Hindlimb muscle (tissue), 1 donor: ENCODE measurements at regions not wholly inside any gene's neighbourhood (a gene's known extent, or its start where the extent isn't known, plus 50 kb on each side); places are given as distances from the start of the nearest gene placed in this dataset.
"Not testable (repeated sequence)": the region's sequence is repeated elsewhere in the genome, so short reads cannot be mapped to it uniquely, and the experiment has no call there.

Source experiments
- DNase-seq: peaks from one replicate; pipeline ENCODE4 v3.0.0-alpha.2; 2013

DNA sequence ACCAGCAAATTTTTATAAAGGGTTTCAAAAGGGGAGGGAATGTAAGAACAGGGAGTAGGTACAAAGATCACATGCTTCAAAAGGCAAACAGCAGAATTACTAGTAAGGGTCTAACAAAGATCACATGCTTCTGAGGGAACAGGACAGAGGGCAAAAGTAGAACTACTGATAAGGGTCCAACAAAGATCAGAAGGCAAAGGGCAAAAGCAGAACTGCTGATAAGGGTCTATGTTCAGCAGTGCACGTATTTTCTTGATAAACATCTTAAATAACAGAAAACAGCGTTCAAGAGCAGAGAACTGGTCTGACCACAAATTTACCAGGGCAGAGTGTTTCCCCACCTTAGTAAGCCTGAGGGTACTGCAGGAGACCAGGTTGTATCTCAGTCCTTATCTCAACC lies 469.5 kb upstream of the PIK3R1 start:
- no peak for DNase-seq

DNA sequence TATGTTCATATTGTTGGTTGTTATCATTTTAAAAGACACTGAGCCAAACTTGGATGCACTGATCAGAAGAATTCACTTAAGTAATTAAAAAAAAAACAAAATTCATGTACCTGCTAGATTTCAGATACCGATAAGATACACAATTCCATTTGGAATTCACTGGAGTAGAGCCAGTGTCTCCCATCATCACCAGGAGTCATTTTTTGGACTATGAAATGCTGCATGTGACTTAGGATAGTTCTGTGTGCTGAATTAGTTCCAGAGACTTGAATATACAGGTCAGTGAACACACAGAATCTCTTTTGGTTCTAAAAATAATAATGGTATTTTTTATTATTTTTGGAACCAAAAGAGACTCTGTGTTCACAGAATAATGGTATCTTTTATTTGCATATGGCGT lies 482.6 kb upstream of the PIK3R1 start:
- DNase-seq, result no peak

DNA sequence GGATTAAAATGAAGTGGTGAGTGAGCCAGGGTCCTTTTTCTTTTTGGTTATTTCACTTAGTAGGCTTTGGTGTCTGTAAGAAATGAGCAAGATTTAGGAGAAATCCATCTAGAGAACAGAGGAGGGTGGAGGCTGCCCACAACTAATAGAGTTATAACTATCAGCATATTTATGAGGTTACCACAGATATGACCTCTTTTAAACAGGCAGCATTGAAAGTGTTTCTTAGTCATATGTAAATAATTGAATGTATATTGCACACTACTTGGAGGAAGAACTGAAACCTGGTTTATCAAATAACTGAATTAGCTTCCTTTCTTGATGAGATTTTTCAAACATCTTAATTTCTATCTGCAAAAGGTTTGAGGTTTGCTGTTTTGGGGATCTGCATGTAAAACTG lies 483.1 kb upstream of the PIK3R1 start:
- no peak for DNase-seq

DNA sequence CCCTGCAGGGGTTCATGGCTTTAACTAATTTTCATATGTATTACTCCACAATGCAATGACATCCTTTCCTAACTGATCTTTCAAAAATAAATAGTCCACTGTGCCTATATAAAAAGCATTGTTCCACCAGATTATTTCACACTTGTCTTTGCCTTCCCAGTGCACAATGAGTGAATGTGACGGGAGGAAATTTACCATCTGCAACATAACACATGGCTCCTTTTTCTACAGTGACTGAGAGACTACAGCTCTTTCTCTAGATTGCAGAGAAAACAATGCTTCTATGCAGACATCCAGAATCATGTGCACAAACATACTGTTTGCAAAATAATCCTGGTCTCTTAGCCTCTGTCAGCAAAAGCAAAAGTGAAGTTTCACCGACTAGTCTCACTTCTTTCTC lies 483.7 kb upstream of the PIK3R1 start:
- DNase-seq, result no peak

DNA sequence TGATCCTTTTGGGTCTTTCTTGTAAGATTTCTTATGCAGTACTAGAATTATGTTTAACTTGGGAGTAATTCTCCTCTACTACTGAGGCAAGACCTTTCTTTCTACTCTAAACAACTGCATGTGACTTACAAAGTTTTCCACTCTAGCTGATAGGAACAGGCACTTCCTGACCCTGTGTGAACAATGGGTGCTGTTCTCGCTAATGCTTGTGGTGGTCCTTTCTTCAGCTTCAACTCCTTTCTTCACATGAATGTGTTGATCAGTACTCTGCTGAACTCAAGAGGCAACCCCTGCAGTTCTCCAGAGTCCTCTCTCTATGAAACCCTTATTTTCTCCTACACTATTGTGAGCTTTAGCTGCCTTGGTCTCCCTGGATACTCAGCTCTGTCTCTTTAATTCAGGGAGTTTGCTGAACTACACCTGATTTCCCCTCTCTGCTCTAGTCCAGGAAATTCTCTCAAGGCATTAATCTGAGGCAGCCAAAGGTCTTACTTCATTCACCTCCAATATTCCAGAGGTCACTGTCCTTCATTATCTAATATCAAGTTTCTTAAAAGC lies 484.6 kb upstream of the PIK3R1 start:
- DNase-seq, result no peak

DNA sequence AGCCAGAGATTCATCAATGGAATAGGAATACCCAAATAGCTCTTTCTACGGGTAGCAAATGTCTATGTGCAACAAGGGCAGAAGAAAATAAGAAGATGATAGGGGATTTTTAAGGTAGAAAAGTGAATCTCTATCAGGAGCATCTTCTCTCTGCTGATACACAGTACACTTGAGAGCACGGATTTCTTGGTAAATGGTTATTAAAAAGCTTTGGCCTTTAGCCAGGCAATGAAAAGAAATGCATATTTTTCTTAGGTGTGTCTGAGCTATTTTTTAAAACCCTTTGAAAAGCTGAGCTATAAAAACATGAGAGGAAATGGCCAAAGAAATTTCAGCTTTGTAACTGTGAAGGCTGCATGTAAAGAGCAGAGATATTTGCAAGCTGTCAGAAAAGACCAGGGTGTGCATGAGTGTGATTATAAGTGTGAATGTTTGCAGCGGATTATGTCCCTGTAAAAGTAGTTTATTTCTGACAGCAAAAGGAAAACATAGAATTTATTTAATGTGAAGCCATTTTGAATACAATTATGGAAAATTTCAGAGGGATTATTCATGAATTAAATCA lies 487.1 kb upstream of the PIK3R1 start:
- no peak for DNase-seq

DNA sequence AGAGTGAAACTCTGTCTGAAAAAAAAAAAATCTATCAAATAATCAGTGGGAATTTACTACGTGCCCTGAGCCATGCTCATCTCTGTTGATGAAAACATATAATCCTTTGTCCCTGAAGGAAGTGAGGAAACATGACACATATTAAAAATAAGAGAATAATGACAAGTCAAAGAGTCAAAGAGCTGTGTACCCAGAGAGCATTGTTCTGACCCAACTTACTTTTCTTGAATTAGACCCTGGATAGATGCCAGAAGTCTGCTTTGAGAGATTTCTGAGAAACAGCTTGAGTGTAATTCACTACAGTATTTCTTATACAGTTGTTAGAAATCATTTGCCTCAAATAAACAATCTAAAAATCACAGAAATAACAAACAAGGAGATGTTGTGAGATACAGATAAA lies 490.0 kb upstream of the PIK3R1 start:
- DNase-seq, result no peak

DNA sequence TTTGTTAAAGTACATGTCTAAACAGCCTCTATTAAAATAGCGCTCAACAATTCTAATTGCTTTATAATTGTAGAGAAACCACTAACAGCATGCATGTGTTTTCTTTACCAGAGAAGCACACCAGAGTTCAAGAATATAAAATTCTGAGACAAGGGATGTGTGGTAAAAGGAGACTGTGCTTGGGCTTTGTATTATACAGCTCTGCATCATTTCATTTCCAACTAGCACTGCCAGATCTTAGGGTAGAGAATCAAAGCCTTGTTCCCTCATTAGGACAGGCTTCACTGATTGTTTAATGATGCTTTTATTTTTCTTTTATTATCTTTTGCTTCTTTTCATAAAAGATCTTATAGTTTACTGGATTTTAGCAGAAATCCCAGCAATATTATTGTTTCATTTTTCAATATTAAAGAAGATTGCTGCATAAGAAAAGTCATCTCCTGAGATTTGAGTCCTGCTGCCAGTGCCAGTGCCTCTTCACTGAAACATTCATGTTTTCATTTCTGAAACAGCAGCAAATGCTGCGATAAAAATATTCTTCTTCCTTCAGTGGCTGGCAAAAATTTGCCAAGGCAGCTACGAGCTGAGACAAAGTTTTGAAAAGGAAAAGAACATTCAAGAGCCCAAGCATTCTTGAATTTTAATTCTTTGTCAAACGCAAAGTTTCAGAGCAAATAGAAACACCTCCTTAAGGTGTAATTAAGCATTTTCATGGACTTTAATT lies 491.0 kb upstream of the PIK3R1 start:
- DNase-seq, result no peak

DNA sequence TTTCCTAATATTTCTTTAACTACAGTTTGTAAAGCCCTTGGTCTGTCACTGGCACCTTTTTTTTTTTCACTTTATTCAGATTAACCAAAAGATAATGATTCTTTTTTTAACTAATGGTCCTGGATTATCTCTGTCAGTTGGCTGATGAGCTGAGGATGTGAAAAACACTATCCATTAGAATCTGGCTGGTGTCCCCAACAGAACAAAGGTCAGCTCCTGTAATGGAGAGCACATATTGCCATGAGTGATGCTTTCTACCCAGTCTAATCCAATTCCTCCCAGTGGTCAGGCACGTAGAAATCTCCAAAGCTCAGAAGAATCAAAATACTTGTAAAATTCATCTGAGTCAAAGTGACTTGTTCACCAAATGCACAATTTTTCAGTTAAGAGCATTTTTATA lies 491.7 kb upstream of the PIK3R1 start:
- DNase-seq, result no peak

DNA sequence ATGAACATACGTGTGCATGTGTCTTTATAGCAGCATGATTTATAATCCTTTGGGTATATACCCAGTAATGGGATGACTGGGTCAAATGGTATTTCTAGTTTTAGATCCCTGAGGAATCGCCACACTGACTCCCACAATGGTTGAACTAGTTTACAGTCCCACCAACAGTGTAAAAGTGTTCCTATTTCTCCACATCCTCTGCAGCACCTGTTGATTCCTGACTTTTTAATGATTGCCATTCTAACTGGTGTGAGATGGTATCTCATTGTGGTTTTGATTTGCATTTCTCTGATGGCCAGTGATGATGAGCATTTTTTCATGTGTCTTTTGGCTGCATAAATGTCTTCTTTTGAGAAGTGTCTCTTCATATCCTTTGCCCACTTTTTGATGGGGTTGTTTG lies 493.0 kb upstream of the PIK3R1 start:
- not testable (repeated sequence) for DNase-seq

DNA sequence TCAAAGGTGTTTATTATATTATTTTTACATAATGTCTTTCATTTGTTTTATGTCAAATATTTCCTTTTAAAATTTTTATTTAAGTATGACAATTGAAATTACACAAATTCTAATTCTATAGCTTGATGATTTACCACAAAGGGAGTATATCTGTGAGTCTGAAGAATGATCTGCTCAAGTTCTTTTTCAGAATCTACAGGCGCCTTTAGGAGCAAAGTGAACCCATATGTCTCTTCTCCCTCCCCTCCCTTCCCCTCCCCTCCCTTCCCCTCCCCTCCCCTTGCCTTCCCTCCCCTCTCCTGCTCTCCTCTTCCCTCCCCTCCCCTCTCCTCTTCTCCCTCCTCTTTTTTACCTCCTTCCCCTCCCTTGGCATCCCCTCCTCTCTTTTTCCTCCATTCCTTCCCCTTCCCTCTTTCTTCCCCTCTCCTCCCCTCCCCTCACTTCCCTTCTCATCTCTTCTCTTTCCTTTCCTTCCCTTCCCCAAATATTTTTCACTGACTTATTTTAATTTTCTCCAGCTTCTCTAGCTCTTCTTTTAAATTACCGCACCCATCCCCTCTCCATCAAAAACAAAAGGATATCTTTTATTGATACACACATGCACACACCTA lies 495.3 kb upstream of the PIK3R1 start:
- DNase-seq, result no peak

DNA sequence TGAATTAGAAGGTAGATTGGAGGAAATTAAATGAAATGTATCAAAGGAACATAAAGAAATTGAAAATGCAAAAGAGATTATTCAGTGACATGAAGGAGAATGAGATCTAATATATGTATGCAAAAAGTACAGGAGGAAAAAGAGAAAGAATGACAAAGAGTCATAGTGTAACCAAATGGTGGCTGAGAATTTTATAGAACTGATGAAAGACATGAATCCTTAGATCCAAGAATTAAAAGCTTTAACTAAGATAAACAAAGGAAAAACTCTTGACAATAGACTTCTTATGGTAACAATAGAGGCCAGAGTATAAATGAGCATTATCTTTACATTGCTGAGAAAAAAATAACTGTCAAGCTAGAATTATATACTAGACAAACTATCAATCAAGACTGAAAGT lies 505.4 kb upstream of the CD180 start:
- no peak for DNase-seq

DNA sequence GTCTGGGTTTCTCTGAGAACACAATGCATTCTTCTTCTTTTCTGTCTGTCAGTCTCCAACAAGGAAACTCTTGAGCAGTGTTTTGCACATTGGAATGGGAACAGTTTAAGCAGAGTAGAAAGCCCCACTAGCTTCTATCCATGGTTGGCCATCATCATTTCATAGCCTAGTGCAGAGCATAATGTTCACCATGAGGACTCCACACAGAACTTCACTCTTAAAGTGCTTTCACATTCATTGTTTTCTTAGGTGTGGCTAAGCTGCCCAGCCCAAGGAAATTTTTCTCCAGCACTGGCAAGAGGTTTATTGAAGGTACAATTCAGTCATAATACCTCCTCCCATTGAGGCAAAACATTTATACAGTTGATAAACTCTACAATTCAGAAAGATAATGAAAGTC lies 503.0 kb upstream of the CD180 start:
- DNase-seq, result no peak

DNA sequence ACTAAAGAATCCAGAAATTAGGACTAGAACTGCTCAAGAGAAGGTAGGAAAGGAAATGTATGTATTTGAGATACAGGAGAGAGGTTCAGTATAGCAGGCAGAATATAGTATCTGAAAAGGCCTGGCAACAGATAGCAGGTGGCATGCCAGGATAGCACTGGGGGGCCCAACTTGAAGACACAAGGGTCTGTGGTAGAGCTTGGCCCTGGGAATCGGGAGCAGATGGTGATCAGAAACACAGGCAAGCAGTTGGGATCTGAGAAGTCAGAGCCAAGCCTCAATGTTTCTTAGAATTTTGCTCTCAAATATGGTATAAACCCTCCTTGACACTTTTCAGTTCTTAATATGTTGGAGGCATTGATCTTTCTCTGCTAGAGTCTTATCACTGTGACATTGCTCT lies 499.8 kb upstream of the CD180 start:
- no peak for DNase-seq

DNA sequence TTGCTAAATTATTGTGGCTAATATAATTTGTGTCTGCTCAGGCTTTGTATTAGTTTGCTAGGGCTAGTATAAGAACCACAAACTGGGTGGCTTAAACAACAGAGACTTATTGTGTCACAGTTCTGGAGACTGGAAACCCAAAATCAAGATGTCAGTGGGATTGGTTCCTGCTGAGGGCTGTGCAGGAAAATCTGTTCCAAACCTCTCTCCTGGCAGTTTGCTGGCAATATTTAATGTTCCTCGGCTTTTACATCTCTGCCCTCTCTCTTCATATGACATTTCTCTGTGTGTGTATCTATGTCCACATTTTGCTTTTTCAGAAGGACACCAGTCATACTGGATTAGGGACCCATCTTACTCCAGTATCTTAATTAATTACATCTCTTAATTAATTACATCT lies 498.8 kb upstream of the CD180 start:
- no peak for DNase-seq

DNA sequence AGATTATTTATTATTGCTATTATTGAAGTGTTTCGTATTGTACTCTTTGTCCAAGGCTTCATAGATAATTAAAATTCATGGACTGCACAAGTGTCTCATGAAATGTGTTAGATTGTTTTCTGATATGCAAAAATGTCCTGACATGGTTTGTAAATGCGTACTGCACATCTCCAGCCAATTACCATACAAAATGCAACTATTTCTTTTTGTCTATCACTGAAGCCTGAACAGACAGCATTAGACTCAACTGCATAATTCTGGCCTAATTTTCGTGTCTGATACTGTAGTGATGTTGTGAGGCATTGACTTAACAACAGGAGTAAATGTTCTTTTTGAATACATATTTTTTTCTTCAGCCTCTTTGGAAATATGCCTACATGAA lies 498.2 kb upstream of the CD180 start:
- DNase-seq, result no peak

DNA sequence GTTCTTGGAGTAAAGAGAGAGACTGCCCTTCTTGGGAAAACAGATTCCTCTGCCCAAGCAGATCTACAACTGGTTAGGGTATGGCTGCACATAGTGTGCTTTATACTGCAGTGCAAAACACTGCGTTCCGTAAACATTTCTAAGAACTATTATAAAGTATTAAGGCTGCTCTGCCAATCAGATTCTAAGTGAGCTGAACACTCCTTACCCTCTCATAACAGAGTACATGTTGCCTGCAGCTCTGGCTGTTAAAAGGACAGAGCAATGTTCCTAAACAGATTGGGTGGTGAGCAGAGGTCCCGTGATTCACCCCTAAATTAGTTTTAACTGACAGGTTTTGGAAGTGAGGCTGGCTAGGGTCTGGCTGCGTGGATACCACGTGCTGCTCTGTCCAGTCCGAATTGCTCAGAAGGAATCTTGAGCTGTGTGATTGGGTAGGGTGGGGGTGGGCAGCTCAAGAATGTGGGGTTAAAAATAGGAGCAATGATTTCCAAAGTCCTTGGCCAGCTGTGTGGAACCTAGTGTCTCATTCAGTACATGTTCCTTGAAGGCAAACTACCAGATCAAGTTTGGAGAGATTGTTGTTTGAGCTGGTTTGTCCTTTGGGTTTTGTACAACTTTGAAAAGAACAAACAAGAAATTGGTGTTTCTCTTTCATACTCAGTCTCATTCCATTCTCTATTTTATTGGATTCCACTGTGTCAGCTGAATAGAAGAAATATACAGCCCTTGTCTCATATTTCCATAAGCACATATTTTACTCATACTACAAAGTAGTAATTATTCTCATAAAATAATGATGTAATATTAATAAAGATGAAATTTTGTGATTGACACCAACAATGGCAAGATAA lies 497.6 kb upstream of the CD180 start:
- DNase-seq, result peak; percentile 29

DNA sequence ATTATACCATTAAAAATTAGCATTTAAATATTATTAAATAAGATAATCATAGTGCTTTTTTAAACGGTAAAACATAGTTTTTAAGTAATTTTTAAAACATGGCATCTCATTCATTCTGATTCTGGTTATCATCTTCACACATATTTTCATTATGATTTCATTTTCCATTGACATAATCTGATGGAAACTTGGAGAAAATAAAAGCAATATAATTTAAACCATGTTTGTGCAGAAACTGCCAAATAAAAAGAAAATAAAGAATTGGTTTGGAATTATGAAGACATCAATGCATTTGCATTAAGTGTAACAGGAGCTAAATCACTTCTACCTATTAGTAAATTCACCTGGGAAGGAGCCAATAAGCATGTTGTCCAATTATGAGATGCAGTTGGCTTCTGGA lies 490.1 kb upstream of the CD180 start:
- DNase-seq, result peak; percentile 5

DNA sequence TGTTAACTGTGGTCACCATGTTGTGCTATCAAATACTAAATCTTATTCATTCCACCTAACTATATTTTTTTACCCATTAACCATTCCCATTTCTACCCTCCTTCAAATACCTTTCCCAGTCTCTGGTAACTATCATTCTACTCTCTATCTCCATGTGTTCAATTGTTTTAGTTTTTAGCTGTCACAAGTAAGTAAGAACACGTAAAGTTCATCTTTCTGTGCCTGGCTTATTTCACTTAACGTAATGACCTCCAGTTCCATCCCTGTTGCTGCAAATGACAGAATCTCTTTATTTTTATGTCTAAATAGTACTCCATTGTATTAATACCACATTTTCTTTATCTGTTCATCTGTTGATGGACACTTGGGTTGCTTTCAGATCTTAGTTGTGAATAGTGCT lies 485.1 kb upstream of the CD180 start:
- DNase-seq, result no peak

DNA sequence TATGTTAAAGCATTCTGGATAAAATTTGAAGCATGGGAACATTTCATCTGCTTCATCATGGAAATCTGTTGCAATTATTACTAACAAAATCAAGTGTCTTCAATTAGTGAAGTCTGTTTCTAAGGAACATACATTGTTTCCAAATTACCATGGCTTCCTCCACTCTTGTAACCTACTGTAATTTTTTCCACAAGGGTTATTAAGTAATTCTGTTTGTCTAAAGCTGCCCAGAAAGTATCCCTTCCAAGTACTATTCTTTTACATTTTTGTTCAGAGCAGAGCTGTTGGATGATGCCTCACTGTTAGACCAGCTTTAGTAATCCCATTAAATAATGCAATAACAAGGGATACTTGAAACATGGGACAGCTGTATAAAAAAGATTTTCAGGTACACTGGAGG lies 483.5 kb upstream of the CD180 start:
- peak; percentile 52 for DNase-seq

DNA sequence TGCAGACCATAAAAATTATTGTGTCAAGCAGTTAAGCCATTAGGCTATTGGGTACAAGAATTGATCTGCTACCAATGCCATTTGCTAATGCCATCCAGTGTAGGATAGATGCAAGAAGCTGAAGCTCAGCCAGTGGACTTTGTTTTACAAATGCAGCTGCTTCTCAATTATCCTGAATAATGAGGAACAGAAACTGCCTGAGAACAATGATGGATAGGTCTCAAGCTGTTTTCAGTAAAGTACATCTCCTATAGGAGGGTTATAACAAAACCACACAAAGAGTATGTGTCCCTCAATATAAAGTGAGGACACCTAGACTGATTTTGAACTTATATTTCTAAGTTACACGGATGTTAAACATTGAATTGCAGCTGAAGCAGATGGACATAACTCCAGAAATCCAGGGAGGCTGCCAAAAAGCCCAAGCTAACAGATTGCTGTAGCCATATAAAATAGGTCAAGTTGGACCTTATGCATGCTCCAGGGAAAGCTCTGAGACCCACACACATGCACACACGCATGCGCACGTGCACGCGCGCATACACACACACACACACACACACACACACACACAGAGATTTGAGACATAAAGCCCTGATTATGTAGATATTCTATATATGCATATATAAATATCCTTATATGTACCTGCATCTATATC lies 482.7 kb upstream of the CD180 start:
- DNase-seq, result peak; percentile 27

DNA sequence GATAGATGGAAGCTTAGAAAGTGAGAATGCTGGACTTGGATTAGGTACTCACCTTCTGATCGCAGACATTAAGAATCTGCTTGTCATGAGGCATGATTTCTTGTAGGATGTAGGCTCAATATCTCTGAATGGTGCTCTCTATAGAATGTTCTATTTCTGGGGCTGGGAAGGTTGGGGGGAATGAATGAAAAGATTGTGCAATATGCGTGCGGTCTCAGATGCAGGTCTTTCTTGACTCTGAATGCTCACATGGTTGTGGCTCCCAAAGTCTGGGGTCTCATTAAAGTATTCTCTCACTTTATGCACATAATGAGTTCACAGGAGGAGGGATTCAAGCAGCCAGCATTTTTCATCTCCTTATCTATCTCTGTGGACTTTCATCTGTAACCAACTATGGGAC lies 482.0 kb upstream of the CD180 start:
- DNase-seq, result no peak
